HG03521 (cell line): ENCODE measurements at regions not wholly inside any gene's neighbourhood (a gene's known extent, or its start where the extent isn't known, plus 50 kb on each side); places are given as distances from the start of the nearest gene placed in this dataset.
"Not testable (repeated sequence)": the region's sequence is repeated elsewhere in the genome, so short reads cannot be mapped to it uniquely, and the experiment has no call there.

Source experiments
- ATAC-seq: cut with Tn5 transposase; IDR thresholded peaks from one replicate; pipeline ENCODE4 v1.9.1; 2021; ENCODE audit warnings: mild to moderate bottlenecking, moderate library complexity; ENCODE audit not compliant: unreplicated experiment

DNA sequence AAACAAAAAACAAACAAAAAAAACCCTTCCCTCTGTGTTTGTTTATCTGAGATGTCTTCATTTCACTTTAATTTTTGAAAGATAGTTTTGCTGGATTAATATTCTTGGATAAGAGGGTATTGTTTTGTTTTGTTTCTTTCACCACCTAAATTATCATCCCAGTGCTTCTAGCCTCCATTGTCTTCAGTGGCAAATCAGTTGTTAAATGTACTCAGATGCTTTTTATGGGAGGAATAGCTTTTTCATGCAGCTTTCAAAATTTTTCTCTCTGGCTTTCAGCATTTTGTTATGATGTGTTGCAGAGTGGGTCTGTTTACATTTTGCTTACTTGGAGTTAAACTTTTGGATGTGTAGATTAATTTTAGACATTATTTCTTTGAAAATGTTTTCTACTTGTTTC, 203.5 kb upstream of the DCC start:
- ATAC-seq, result no peak

DNA sequence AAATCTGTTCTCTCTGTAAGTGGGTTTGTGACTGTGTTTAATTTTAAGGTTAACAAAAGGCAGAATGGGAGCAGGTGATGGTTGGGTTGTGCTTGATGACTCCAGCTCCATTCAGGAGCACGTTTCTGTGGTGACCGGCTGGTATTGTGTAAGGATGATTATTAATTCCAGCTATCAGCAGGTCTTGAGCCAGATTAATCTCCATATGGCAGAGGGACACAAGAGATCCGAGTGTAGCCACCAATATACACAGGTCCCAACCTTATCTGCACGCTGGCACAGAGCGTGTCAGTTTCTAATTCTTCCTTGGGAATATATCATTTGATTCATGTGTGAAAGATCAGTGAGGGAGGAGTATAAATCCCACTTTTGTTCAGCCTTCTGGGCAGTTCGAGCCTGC, 199.0 kb upstream of the DCC start:
- no peak for ATAC-seq

DNA sequence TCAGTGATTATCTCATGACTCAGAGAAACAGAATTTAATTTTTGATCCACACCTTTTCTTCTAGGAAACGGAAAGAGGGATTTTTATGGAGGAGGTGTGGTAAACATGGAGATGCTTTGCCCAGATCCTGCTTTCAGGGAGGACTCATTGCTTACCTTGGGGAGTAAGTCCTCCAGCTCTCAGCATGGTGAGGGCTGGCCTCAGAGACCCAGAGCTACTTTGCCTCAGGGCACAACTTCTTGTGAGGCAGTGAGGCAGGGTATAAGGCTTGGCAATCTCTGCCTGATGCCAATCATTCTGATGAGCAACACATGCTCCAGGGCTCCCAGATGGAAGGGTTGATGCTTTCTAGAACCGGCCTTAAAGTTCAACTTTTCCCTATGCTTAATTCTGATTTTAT, 189.9 kb upstream of the DCC start:
- ATAC-seq, result no peak

DNA sequence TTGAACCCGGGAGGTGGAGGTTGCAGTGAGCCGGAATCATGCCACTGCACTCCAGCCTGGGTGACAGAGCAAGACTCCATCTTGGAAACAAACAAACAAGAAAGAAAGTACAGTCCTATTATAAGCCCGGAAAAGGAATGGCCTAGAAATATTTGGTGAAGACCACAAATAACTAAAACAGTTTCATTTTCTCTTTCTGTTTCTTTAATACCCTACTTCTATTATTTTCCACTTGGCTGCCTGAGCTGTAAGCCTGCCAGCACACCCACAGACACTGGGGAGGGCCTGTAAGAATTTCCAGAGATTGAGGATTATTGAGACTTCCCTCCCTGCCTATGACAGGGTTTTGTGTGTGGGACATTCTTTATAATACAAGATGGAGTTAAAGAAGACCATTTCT, 188.0 kb upstream of the DCC start:
- ATAC-seq, result no peak

DNA sequence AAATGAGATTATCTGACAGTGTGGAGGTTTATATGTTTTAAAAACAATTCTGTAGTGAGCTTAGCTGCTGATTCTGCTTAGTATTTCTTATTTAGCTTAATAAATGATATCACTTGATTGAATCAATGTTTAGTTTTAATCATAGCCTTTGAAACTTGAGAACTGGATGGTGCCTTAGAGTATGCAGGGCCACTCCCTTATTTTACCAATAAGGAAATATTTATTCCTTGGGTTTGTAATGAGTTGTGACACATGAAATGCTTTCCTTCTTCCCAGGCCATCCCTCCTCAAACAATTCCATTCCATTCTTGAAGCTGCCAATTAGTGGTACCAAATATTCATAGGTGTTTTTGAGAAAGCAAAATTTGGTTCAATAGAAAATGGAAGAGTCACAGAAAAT, 183.8 kb upstream of the DCC start:
- ATAC-seq, result no peak

DNA sequence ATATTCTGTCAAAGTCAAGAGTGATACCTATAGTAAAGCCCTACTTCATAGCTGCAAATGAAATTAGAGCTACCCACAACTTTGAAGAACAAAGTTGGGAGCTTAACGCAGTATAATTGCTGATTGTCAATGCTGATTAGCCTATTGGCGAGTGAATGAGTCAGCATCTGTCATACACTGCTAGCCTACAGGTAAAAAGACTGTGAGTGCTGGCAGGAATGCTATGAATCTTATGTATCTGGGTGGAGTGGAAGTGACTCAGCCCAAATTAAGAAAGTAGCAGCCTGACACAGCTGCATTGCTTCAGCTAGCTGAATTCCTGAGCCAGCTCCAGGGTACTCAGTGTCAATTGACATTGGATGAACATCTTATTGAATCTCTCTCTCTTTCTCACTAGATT, 179.4 kb upstream of the DCC start:
- no peak for ATAC-seq

DNA sequence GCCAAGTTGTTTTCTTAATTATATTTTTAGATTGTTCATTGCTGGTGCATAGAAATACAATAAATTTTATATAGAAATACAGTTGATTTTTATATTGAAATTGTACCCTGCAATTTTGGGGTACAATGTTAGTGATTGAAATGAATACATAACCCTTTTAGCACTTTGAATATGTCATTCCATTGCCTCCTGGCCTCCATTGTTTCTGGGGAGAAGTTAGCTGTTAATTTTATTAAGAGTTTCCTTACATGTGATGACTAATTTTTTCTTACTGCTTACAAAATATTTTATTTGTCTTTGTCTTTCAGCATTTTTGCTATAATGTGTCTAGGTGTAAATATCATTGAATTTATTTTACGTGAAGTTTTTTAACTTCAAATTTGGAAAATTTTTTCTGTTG, 176.5 kb upstream of the DCC start:
- ATAC-seq, result no peak

DNA sequence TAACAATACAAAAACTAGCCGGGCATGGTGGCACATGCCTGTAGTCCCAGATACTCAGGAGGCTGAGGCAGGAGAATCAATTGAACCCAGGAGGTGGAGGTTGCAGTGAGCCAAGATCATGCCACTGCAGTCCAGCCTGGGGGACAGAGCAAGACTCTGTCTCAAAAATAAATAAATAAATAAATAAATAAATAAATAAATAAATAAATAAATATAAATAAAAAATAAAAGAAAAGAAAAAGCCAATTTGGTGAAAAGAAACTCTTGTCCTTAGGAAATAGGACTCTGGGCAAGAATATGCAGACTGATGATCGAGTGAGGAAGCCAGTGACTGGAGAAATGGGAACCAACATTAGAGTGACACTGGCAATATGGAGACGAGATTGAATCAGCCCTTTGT, 171.9 kb upstream of the DCC start:
- not testable (repeated sequence) for ATAC-seq

DNA sequence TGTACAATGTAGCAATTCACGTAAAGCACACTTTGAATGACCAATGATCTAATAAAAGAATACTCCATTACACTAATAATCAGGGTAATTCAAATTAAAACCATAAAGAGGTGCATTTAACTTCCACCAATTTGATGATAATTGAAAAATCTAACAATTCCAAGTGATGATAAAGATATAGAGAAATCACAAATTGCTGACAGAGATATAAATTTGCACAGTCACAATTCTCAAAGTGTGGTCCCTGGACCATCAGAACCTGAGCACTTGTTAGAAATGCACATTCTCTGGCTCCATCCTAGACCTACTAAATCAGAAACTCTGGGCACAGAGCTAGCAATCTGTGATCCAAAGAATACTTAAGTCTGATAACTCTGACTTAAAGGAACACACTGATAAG, 165.8 kb upstream of the DCC start:
- no peak for ATAC-seq

DNA sequence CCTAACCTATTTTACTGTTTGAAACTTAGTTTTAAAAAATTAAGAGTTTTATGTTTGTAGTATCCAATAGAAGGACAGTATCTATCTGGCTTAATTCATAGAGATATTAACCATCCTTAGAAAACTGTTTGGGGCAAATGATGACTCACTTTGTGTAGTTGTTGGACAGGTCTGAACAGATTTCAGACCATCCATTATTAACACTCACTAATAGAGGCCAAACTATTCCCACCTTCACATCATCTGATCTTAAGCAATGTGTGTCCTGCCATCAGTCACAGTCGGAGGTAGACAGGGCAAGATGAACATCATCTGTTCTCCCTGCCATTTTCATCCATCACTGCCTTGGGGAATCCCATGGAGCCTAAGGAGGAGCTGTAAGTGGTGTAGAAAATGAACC, 164.6 kb upstream of the DCC start:
- ATAC-seq, result no peak

DNA sequence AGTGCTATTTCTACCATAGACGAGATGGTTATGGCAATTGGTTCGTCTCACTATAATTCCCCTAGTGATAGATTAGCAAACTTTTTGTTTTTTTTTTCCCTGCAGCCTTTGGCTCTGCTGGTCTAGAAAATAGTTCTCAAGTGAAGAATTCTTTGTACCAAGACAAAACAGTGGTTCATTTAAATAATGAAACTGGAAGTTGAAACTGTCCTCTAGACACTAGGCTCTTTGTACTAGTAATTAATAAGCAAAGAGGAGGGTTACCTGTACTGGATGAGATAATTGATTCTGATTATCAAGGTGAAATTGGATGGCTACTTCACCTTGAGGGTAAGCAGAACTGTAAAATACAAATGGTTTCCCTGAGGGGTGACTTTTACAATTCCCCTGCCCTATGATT, 156.9 kb upstream of the DCC start:
- ATAC-seq, result no peak

DNA sequence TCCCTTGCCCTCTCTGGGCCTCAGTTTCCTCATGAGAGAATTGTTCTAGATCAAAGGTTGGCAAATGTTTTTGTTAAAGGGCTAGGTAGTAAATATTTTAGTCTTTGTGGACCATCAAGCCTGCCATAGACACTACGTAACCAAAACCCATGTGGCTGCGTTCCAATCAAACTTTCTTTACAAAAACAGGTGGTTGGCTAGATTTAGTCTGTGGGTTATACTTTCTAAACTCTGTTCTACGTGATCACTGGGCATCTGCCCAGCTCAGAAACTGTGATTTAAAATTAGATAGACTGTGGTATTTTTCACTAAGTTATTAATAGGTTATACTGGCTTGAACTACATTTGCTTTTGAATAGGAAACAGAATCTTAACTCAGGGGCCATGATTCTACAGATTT, 149.8 kb upstream of the DCC start:
- no peak for ATAC-seq

DNA sequence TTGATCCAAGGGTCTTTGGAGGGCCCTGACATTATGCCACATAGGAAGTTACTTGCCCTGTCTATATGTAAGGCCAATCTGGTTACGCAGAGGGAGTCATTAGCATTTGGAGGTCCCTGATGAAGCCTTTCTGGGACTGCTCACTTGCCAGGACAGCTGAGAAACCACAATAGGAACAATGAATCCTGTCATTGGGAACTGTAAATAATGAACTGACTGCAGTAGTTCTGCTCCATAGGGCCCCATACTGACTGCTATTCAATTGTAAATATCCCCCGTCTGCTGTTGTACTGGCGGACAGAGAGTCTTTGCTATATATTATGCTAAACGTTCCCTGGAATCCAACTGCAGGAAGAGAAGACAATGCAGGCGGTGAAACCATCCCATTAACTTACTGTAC, 149.4 kb upstream of the DCC start:
- no peak for ATAC-seq

DNA sequence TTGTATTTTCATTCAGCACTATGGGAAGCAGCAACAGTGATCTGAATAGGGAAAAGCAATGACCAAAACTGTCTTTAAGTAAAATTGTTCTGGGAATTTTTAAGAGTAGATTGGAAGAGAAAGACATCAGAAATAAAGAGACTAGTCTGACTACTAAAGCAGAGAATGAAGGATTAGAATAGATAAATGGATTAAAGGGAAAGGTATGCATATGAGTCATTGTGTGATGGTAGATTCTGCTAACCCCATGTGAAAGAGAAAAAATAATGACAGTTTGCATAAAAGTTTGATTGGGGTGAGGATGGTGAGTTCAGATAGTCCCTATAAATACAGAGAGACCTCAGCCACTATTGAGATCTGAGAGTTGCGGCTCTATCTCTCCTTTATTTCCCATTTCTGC, 139.6 kb upstream of the DCC start:
- no peak for ATAC-seq

DNA sequence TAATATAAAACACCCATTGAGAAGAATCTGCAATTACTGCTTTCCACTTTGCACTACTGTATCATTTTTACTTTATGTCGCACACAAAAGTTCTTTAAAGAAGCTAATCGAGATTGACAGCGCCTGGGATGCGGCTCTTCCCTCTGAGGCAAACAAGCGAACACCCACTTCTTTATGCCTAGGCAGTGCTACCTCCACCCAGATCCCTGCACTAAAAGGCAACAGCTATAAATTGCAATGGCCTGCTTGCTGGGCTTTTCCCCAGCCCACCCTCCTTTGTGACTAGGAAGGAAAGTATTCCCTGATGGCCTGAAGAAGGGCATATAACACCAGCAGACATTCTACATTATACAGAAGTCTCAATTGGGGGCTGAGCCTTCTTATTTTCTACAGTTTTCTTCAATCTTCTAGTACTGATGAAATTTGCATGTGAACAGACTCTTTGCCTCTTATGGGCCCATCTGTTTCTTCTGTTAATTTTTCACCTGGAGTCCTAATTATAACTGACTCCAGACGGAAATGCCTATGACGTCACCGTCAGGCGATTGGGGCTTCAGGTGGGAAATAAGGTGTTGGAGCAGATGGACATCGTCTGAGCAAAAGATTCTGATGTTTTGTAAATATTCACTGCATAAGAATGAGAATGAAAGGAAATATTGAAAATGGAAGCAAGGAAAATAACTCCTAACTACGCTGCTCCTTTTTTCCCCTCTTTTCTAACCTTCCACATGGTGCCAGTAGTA, 138.9 kb upstream of the DCC start:
- ATAC-seq, result no peak

DNA sequence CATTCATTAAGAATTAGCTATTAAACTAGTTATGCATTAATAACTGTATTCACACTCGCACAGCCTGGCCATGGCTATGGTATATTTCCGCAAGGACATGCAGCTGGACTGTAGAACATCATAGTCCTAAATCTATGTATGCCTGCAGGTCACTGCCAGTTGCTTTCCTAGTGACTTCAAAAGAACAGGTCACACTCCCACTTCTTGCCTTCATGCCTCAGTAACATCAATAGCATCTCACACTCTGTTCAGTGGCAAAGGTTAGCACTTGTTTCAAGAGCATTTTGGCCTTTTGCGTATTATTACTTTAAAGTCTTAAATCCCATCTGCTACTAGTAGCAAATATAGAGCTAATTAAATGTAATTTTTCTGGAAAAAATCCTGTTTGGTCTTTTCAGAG, 131.4 kb upstream of the DCC start:
- ATAC-seq, result no peak

DNA sequence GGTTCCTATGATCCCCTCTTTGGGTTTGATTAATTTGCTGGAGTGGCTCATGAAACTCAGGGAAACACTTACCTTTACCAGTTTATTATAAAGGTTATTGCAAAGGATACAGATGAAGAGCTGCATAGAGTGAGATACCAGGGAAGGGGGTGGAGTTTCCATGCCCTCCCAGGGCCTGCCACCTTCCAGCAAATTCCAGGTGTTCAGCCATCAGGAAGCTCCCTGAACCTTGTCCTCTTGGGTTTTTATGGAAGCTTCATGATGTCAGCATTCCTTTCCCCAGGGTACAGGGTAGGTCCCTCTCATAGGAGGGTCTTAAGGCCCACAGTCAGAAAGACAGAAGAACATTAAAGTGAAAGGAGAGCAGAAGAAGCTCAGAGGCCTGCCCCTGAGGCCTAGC, 123.9 kb upstream of the DCC start:
- ATAC-seq, result no peak

DNA sequence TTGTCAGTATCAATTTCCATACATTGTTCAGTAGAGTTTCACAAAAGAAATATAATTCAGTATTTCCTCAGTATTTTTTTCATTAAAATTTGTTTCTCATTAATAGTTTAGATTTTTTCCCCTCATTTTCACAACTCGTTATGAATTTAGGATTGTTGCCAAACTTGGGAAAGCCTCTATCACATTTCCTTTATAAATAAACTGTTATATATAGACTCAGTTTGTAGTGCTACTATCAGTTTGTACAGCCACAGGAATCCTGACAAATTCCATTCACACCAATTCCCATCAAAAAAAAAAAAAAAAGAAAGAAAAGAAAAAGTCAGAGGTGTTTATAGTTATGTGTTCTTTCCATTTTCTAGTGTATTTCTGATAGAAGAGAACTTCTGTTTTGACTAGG, 123.3 kb upstream of the DCC start:
- no peak for ATAC-seq

DNA sequence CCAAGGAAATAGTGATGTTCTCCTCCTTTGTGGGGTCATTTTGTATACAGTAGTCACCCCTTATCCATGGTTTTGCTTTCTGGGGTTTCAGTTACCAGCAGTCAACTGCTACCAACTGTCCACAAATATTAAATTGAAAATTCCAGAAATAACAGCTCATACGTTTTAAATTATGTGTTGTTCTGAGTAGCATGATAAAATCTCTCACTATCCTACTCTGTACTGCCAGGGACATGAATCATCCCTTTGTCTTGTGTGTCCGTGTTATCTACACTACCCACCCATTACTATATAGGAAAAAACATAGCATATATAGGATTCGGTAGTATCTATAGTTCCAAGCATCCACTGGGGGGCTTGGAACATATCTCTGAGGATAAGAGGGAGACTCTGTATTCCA, 120.9 kb upstream of the DCC start:
- no peak for ATAC-seq

DNA sequence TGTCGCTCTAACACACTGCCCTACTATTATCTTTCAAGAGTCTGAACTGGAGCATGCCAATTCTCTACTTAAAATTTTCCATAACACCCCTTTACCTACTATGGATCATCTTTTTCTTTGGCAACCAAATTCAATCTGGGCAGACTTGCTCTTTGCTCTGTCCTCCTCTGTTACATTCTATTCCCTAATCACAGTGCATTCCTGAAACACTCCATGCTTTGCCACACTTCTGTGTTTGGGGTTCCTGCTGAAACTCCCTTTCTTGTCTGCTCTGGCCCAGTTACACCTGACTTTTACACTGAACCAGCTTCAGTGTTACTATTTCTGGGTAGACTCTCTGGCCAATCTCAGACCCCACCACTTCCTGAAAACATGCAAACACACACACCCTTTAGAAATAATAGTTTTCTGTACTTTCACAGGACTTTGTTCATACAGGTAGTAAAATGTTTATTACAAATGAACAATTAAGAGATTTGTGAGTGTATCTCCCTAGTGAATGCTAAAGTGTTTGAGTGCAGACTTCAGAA, 119.9 kb upstream of the DCC start:
- no peak for ATAC-seq

DNA sequence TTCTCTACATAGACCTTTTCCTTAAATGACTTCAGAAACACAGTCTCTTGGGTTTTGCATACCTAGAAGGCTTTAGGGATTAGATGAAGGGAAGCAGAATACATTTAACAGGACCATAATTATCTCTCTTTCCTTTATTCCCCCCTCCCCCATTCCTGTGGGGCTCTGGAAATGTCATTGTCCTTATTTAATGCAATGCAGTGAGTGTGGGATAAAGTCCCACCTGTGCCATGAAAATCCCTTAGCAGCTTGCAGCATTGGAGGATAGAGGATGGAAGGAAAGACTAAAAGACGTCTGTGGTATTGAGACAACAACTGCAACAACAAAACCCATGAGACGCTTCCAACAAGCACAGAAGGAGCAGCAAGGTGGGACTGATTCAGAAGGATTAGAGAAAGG, 117.8 kb upstream of the DCC start:
- ATAC-seq, result no peak

DNA sequence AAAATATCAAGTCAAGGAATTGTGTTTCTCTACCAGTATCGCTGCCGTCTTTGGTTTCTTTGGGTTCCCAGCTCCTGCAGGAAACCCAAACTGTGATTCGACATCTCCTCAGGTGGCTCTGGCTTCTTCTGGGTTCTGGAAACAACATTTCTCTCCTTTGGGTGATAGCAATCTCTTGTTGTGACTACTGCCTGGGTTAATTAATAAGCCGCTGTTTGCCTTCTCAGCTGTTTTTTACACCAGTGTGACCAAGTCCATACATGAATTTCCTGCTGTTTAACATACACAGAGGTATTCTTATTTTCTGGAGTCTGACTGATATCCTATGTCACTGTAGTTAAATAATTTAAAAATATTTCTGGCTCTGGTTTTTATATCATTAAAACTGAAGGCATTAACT, 112.5 kb upstream of the DCC start:
- no peak for ATAC-seq

DNA sequence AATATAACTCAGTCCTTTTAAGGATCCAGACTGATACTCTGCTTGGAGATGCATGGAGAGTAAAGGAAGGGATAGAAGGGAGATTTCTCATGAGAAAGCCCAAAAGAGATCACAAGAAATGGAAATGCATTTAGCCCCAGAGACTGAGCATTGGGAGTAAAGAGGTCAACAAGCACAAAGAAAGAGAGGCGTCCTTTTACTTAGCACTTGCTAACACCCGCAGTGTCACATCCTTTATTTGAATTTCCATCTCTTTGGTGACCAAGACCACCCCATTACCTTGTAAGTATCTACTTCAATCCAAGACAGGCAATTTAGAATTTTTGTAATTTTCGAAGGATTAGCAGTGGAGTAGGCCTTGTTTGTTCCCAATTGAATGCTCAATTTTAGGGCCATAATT, 111.8 kb upstream of the DCC start:
- no peak for ATAC-seq
